ENCODE measurements at regions not wholly inside any gene's neighbourhood (a gene's known extent, or its start where the extent isn't known, plus 50 kb on each side); places are given as distances from the start of the nearest gene placed in this dataset.

GRCh38 chr2:45083175-45083574 is 73.9 kb upstream of the SIX2 start:
- Mint-ChIP-seq H3K36me3 (no peaks in the 10 kb centered on the region), H3K27ac (no peak overlapping the region), H3K4me3 (no peak overlapping the region), H3K4me1 (ENCODE audit: low read depth) (no peaks in the 10 kb centered on the region), H3K27me3 (no peaks in the 10 kb centered on the region), H3K9me3 (ENCODE audit: low read depth) (no peaks in the 10 kb centered on the region)

- no peak overlapping the region for H3K4me3 Mint-ChIP-seq
- H3K36me3 Mint-ChIP-seq, result no peaks in the 10 kb centered on the region
- peaks cover 7% of the 10 kb centered on the region for H3K27me3 Mint-ChIP-seq
- no peaks in the 10 kb centered on the region for H3K4me1 Mint-ChIP-seq (ENCODE audit: low read depth)
- H3K27ac Mint-ChIP-seq, result no peak overlapping the region
- H3K9me3 Mint-ChIP-seq (ENCODE audit: low read depth), result no peaks in the 10 kb centered on the region
These were observed 65.5 kb upstream of the SIX2 start for GRCh38 chr2:45074713-45075112.

GRCh38 chr2:45072862-45073237 is 63.6 kb upstream of the SIX2 start:
- Mint-ChIP-seq H3K27me3 (peaks cover 10% of the 10 kb centered on the region), H3K27ac (no peak overlapping the region), H3K9me3 (ENCODE audit: low read depth) (no peaks in the 10 kb centered on the region), H3K36me3 (no peaks in the 10 kb centered on the region), H3K4me3 (no peak overlapping the region), H3K4me1 (ENCODE audit: low read depth) (no peaks in the 10 kb centered on the region)

DNA sequence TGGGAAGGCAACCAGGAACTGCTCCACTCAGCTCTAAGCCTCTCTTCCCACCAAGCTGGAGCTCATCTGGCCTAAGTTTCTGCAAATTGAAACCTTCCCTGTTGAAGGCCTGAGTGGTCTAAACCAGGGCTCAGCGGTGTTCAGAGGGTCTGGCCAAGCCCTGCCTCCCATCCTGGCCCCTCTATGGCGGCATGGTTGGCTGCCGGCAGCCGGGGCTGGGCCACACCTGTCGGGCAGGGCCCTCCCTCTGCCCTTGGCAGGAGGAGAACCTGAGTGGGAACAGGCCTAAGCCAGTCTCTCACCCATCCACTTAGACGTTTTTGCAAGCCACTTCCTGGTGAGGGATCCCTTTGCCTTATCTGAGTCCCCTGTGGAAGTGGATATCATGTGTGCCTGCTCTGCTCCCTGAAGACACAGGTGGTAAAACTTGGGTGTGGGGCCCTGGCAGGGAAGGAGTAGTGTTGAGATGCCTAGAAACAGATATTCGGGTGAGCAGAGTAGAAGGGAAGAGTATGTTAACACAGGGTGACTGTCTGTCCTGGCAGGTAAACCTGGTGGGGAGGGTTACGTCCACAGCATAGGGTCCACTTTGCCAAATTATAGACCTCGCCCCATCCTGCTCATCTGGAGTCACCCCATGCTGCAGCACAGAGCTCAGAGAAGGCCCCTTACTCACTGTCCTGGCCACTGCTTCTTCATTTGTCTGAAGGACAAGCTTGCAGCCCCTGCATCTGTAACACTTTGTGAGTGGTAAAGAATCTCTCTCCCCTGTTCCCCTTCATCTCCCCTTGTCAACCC is 63.0 kb upstream of the SIX2 start:
- Mint-ChIP-seq H3K4me1 (ENCODE audit: low read depth) (no peaks in the 10 kb centered on the region), H3K27ac (no peak overlapping the region), H3K36me3 (no peaks in the 10 kb centered on the region), H3K4me3 (no peak overlapping the region), H3K9me3 (ENCODE audit: low read depth) (no peaks in the 10 kb centered on the region), H3K27me3 (peaks cover 10% of the 10 kb centered on the region)

DNA sequence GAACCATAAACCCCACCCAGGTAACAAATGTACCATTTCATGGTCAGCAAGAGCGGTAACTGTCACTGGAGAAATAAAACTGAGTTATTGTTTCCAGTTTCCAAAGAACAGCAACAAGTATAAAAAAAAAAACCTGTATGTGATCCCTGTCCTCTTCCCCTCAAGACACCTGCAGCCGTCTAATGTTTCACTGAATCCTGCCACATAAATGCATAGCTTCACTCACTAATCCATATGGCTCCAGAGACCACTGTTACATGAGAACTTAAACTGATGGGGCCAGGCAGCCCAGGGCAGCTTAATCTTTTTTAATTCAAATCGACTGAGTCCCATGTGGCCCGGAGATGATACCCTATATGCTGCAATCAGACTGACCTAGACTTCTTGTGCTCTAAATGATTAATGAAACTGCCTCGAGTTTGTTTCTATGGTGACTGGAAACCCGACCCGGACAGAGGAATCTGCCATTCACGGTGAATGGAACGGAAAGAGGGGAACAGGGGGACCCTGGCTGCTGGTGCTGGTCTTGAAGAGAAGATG is 60.9 kb upstream of the SIX2 start:
- H3K9me3 Mint-ChIP-seq (ENCODE audit: low read depth), result no peaks in the 10 kb centered on the region
- no peak overlapping the region for H3K27ac Mint-ChIP-seq
- H3K27me3 Mint-ChIP-seq, result peaks cover 11% of the 10 kb centered on the region
- no peak overlapping the region for H3K4me3 Mint-ChIP-seq
- H3K36me3 Mint-ChIP-seq, result no peaks in the 10 kb centered on the region
- H3K4me1 Mint-ChIP-seq (ENCODE audit: low read depth), result no peaks in the 10 kb centered on the region

- peaks cover 11% of the 10 kb centered on the region for H3K27me3 Mint-ChIP-seq
- H3K9me3 Mint-ChIP-seq (ENCODE audit: low read depth), result no peaks in the 10 kb centered on the region
- H3K27ac Mint-ChIP-seq, result no peak overlapping the region
- H3K4me3 Mint-ChIP-seq, result no peak overlapping the region
- no peaks in the 10 kb centered on the region for H3K4me1 Mint-ChIP-seq (ENCODE audit: low read depth)
- H3K36me3 Mint-ChIP-seq, result no peaks in the 10 kb centered on the region
These were observed 60.4 kb upstream of the SIX2 start for GRCh38 chr2:45069684-45070083.

- H3K36me3 Mint-ChIP-seq, result no peaks in the 10 kb centered on the region
- no peaks in the 10 kb centered on the region for H3K4me1 Mint-ChIP-seq (ENCODE audit: low read depth)
- H3K9me3 Mint-ChIP-seq (ENCODE audit: low read depth), result no peaks in the 10 kb centered on the region
- H3K4me3 Mint-ChIP-seq, result no peak overlapping the region
- H3K27ac Mint-ChIP-seq, result no peak overlapping the region
- H3K27me3 Mint-ChIP-seq, result peaks cover 10% of the 10 kb centered on the region
These were observed 59.4 kb upstream of the SIX2 start for GRCh38 chr2:45068571-45069140.

GRCh38 chr2:45067859-45068570 is 58.8 kb upstream of the SIX2 start:
- H3K27ac Mint-ChIP-seq, result no peak overlapping the region
- H3K9me3 Mint-ChIP-seq (ENCODE audit: low read depth), result no peaks in the 10 kb centered on the region
- H3K4me3 Mint-ChIP-seq, result no peak overlapping the region
- no peaks in the 10 kb centered on the region for H3K4me1 Mint-ChIP-seq (ENCODE audit: low read depth)
- H3K36me3 Mint-ChIP-seq, result no peaks in the 10 kb centered on the region
- H3K27me3 Mint-ChIP-seq, result peaks cover 8% of the 10 kb centered on the region
